Fibroblast of upper back skin (primary cell): ENCODE measurements at regions not wholly inside any gene's neighbourhood (a gene's known extent, or its start where the extent isn't known, plus 50 kb on each side); places are given as distances from the start of the nearest gene placed in this dataset.
"Not testable (repeated sequence)": the region's sequence is repeated elsewhere in the genome, so short reads cannot be mapped to it uniquely, and the experiment has no call there.

Experiments
- DNase-seq: peaks from one replicate; pipeline ENCODE4 v3.0.0-alpha.2; 2013

DNA sequence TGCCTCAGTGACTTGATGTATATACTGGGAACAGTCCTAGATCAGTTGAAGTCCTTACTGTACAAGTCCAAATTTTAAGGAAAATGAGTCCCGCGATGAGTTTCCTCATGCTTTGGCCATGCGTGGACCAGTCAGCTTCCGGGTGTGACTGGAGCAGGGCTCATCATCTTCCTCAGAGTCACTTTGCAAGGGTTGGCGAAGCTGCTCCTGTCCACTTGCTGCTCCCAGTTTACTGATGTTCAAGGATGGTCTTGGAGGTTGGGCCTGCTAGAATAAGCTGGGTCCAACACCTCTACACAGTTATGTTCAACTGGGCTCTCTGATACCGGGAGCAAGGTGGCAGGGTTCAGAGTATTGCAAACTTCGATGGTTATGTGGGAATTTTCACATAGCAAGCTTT is 66.2 kb upstream of the PRMT8 start:
- not testable (repeated sequence) for DNase-seq

GRCh38 chr12:3427956-3428355 is 63.0 kb upstream of the PRMT8 start:
- DNase-seq, result no peak

DNA sequence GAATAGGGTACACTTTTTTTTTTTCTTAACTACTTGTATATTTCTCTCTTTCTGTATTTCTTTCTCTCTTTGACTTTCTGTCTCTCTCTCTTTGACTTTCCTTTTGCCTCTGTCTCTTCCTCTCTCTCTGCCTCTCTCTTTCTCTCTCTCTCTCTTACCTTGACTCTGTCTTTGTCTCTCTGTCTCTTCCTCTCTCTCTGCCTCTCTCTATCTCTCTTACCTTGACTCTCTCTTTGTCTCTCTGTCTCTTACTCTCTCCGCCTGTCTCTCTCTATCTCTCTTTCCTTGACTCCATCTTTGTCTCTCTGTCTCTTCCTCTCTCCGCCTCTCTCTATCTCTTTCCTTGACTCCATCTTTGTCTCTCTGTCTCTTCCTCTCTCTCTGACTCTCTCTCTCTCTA is 62.4 kb upstream of the PRMT8 start:
- no peak for DNase-seq

GRCh38 chr12:3429523-3429922 is 61.5 kb upstream of the PRMT8 start:
- not testable (repeated sequence) for DNase-seq

DNA sequence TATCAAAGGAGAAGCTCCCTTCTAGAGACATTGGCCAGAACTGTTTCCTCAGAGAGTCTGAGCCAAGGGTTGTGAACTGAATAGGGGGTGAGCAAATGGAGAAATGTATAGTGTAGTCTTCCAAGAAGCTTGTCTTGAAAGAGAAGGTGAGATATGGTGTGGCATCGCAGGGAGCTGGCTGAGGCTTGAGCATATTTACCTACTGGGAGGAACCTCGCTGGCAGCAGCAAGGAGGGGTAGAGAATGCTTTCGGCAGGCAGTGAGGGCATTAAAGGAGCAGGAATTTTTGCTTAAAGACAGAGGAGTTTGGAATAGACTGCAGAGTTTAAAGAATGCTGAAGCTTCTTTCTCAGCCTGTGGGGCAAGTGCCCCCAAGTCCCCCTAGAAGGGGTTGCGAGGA is 59.3 kb upstream of the PRMT8 start:
- DNase-seq, result no peak

- no peak for DNase-seq
Measured at GRCh38 chr12:3432176-3432742, 58.7 kb upstream of the PRMT8 start.

GRCh38 chr12:3432868-3433267 is 58.1 kb upstream of the PRMT8 start:
- DNase-seq, result no peak

DNA sequence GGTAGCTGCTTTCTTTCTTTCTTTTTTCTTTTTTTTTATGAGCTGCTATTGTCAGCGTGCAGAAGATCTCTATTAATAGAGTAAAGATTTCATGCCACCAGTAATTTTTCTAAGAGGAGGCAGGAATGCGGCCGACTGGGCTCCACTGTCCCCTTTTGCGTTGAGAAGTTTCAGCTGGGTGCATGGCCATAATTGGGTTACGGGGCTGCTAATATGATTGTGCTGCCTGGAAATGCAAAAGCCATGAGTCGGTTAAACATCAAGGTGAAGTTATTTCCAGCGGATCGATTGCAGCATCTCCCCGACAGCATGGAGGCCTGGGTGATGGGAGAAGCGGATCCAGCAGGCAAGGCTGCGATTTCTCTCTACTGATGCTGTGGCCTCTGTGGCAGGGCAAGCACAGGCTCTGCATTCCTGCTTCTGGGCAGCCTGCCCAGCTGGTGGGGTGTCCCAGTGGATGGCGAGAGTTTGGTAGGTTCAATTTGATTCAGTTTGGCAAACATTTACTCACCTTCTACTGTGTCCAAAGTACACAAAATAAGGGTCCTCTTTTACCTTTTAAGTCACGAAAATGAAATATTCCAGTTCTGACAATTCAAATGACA is 54.4 kb upstream of the PRMT8 start:
- DNase-seq, result peak; percentile 13

GRCh38 chr12:3437986-3438385 is 53.0 kb upstream of the PRMT8 start:
- DNase-seq, result no peak

- no peak for DNase-seq
Measured at GRCh38 chr12:3438401-3438800, 52.6 kb upstream of the PRMT8 start.
